ENCODE measurements at regions not wholly inside any gene's neighbourhood (a gene's known extent, or its start where the extent isn't known, plus 50 kb on each side); places are given as distances from the start of the nearest gene placed in this dataset.

DNA sequence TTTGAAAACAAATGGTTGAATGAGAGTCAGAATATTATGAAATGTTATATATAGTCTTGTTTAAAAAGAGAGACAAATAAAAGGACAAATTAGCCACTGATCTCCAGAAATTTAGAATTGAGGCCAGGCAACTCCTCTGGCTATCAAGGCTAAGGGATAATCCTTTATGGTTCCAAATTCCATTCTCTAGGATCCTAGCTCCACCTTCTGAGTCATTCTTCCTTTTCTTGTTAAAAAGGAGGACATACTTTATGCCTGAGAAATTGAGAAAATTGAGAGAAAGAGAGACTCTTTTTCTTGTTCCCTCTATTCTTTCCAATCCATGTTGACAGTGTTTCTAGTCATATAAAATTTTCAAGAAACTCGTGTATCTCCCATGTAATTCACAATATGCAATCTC is 1299.5 kb downstream of the FSTL5 start:
- no peaks in the 10 kb centered on the region for H3K9me3 ChIP-seq (ENCODE audit: control insufficient read depth in 1 of 2, low read length in 2 of 2)
- no peaks in the 10 kb centered on the region for H3K36me3 ChIP-seq (ENCODE audit: control insufficient read depth in 1 of 2, insufficient read depth in 2 of 2, low read length in 2 of 2)
- H3K27ac ChIP-seq (ENCODE audit: low read length) = no peak overlapping the region
- no peaks in the 10 kb centered on the region for H3K4me1 ChIP-seq (ENCODE audit: control insufficient read depth in 1 of 2, insufficient read depth in 2 of 2, low read length in 2 of 2)
- H3K27me3 ChIP-seq (ENCODE audit: low read depth, low read length) = no peaks in the 10 kb centered on the region
- no peak overlapping the region for H3K4me3 ChIP-seq (ENCODE audit: low read depth in 1 of 2, low read length in 2 of 2)

GRCh38 chr4:160869899-160870298 is 1293.9 kb downstream of the FSTL5 start:
- H3K36me3 ChIP-seq (ENCODE audit: control insufficient read depth in 1 of 2, insufficient read depth in 2 of 2, low read length in 2 of 2) = no peaks in the 10 kb centered on the region
- no peaks in the 10 kb centered on the region for H3K27me3 ChIP-seq (ENCODE audit: low read depth, low read length)
- H3K27ac ChIP-seq (ENCODE audit: low read length) = no peak overlapping the region
- no peaks in the 10 kb centered on the region for H3K4me1 ChIP-seq (ENCODE audit: control insufficient read depth in 1 of 2, insufficient read depth in 2 of 2, low read length in 2 of 2)
- no peaks in the 10 kb centered on the region for H3K9me3 ChIP-seq (ENCODE audit: control insufficient read depth in 1 of 2, low read length in 2 of 2)
- no peak overlapping the region for H3K4me3 ChIP-seq (ENCODE audit: low read depth in 1 of 2, low read length in 2 of 2)

DNA sequence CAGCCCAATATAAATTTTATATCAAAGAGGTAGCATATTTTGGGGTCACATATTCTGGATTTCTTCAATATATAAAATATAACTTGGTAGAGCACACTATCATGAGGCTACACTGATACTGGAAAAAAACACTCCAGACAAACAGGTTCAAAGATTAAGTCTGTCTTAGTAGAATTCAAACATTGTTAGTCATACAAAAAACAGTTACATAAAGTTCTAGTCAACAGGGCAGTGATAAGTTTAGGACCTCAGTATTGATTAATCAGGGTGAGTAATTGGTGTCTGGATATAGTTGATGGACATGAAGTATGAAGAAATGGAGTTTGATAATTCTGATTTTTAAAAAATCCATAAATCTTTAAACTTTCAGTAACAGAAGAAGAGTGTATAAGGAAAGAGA is 1291.3 kb downstream of the FSTL5 start:
- no peaks in the 10 kb centered on the region for H3K36me3 ChIP-seq (ENCODE audit: control insufficient read depth in 1 of 2, insufficient read depth in 2 of 2, low read length in 2 of 2)
- H3K9me3 ChIP-seq (ENCODE audit: control insufficient read depth in 1 of 2, low read length in 2 of 2) = no peaks in the 10 kb centered on the region
- H3K4me1 ChIP-seq (ENCODE audit: control insufficient read depth in 1 of 2, insufficient read depth in 2 of 2, low read length in 2 of 2) = no peaks in the 10 kb centered on the region
- H3K27ac ChIP-seq (ENCODE audit: low read length) = no peak overlapping the region
- no peaks in the 10 kb centered on the region for H3K27me3 ChIP-seq (ENCODE audit: low read depth, low read length)
- no peak overlapping the region for H3K4me3 ChIP-seq (ENCODE audit: low read depth in 1 of 2, low read length in 2 of 2)

DNA sequence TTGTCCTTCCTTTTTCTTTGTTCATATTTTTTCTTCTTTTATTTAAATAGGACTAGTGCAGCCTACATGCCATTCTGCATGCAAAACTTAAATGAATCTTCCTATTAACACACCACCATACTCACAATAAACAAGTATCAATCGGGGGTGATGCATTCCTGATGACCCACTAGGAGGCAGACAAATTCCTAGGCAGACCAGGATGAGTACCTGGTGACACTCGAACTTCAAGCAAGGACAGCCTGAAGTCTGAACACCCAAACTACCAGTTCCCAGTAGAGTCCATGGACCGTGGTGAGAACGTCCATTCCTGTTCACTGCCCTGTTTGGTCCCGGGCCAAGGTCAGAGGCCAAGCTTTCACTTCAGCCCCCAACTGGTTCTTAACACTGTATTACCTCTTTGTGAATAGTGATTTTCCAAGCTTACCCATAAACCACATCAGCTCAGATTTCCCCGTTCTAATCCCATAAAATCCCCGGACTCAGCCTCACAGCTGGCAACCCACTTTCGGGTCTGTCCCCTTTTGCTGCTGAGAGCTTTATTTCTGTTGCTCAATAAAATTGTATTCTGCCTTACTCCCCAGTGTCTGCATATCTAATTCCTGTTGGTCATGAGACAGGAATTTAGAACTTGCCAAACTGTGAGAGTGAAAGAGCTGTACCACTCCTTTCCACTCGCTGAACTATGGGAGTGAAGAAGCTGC is 1286.6 kb downstream of the FSTL5 start:
- Histone ChIP-seq H3K27me3 (ENCODE audit: low read depth, low read length) (no peaks in the 10 kb centered on the region), H3K36me3 (ENCODE audit: control insufficient read depth in 1 of 2, insufficient read depth in 2 of 2, low read length in 2 of 2) (no peaks in the 10 kb centered on the region), H3K9me3 (ENCODE audit: control insufficient read depth in 1 of 2, low read length in 2 of 2) (no peaks in the 10 kb centered on the region), H3K27ac (ENCODE audit: low read length) (no peak overlapping the region), H3K4me3 (ENCODE audit: low read depth in 1 of 2, low read length in 2 of 2) (no peak overlapping the region), H3K4me1 (ENCODE audit: control insufficient read depth in 1 of 2, insufficient read depth in 2 of 2, low read length in 2 of 2) (no peaks in the 10 kb centered on the region)

DNA sequence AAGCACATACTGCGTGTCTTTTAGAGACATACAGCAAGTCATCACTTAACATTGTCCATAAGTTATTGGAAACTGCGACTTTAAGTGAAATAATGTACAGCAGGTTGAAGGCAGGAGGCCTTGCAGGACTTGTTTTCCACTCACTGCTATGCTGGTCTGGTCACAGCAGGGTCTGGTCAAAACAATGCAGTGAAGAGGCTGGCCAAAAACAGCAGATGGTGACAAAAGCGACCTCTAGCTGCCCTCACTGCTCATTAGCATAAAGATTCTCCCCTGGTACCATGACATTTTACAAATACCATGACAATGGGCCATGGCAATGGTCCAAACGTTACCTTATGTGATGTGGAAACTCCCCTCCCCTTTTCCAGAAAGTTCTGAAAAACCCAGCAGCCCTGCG is 1283.6 kb downstream of the FSTL5 start:
- no peaks in the 10 kb centered on the region for H3K27me3 ChIP-seq (ENCODE audit: low read depth, low read length)
- no peaks in the 10 kb centered on the region for H3K4me1 ChIP-seq (ENCODE audit: control insufficient read depth in 1 of 2, insufficient read depth in 2 of 2, low read length in 2 of 2)
- no peaks in the 10 kb centered on the region for H3K36me3 ChIP-seq (ENCODE audit: control insufficient read depth in 1 of 2, insufficient read depth in 2 of 2, low read length in 2 of 2)
- H3K9me3 ChIP-seq (ENCODE audit: control insufficient read depth in 1 of 2, low read length in 2 of 2) = no peaks in the 10 kb centered on the region
- no peak overlapping the region for H3K27ac ChIP-seq (ENCODE audit: low read length)
- H3K4me3 ChIP-seq (ENCODE audit: low read depth in 1 of 2, low read length in 2 of 2) = no peak overlapping the region

- H3K27me3 ChIP-seq (ENCODE audit: low read depth, low read length) = no peaks in the 10 kb centered on the region
- no peaks in the 10 kb centered on the region for H3K4me1 ChIP-seq (ENCODE audit: control insufficient read depth in 1 of 2, insufficient read depth in 2 of 2, low read length in 2 of 2)
- H3K4me3 ChIP-seq (ENCODE audit: low read depth in 1 of 2, low read length in 2 of 2) = no peak overlapping the region
- peaks cover 0 to 6% of the 10 kb centered on the region in 2 donors for H3K9me3 ChIP-seq (ENCODE audit: control insufficient read depth in 1 of 2, low read length in 2 of 2)
- H3K27ac ChIP-seq (ENCODE audit: low read length) = no peak overlapping the region
- H3K36me3 ChIP-seq (ENCODE audit: control insufficient read depth in 1 of 2, insufficient read depth in 2 of 2, low read length in 2 of 2) = no peaks in the 10 kb centered on the region
Observed at GRCh38 chr4:160887668-160888067, 1276.1 kb downstream of the FSTL5 start.

GRCh38 chr4:160894128-160894527 is 1269.7 kb downstream of the FSTL5 start:
- no peaks in the 10 kb centered on the region for H3K4me1 ChIP-seq (ENCODE audit: control insufficient read depth in 1 of 2, insufficient read depth in 2 of 2, low read length in 2 of 2)
- no peaks in the 10 kb centered on the region for H3K9me3 ChIP-seq (ENCODE audit: control insufficient read depth in 1 of 2, low read length in 2 of 2)
- H3K36me3 ChIP-seq (ENCODE audit: control insufficient read depth in 1 of 2, insufficient read depth in 2 of 2, low read length in 2 of 2) = no peaks in the 10 kb centered on the region
- no peak overlapping the region for H3K4me3 ChIP-seq (ENCODE audit: low read depth in 1 of 2, low read length in 2 of 2)
- no peak overlapping the region for H3K27ac ChIP-seq (ENCODE audit: low read length)
- no peaks in the 10 kb centered on the region for H3K27me3 ChIP-seq (ENCODE audit: low read depth, low read length)

DNA sequence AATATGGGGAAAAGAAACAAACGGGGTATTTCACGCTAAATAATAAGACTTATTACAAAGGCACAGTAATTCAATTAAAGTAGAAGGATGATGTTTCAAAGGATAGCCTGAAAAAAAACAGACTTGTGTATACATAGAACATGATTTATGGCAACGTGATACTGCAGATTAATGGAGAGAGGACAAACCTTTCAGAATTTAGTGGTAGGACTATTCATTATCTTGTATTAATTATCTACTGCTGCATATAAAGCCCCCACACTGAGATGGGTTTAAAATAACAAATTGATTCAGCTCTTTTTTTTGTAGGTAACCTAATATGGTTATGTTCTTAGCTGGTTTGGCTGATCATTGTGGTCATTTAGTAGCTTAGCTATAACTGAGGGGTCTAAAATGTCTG is 1269.0 kb downstream of the FSTL5 start:
- Histone ChIP-seq H3K4me1 (ENCODE audit: control insufficient read depth in 1 of 2, insufficient read depth in 2 of 2, low read length in 2 of 2) (no peaks in the 10 kb centered on the region), H3K36me3 (ENCODE audit: control insufficient read depth in 1 of 2, insufficient read depth in 2 of 2, low read length in 2 of 2) (no peaks in the 10 kb centered on the region), H3K27ac (ENCODE audit: low read length) (no peak overlapping the region), H3K9me3 (ENCODE audit: control insufficient read depth in 1 of 2, low read length in 2 of 2) (no peaks in the 10 kb centered on the region), H3K27me3 (ENCODE audit: low read depth, low read length) (no peaks in the 10 kb centered on the region), H3K4me3 (ENCODE audit: low read depth in 1 of 2, low read length in 2 of 2) (no peak overlapping the region)

DNA sequence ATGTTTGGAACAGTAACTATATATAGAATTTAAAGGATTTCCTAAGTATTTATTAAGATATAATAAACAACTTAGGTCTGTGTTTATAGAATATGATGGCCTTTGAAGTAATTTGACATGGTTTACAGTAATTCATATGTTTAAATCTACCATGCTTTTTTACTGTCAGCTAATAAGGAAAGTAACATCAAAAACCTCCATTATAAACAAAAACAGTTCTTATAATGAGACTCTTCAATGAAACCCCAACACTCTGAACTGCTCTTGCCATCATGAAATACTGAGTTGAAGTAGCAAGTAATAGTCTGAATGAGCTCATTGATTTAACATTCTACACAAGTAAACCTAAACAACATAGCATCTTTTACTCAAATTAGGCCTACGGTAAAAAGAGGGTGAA is 1236.5 kb downstream of the FSTL5 start:
- H3K27ac ChIP-seq (ENCODE audit: low read length) = no peak overlapping the region
- H3K36me3 ChIP-seq (ENCODE audit: control insufficient read depth in 1 of 2, insufficient read depth in 2 of 2, low read length in 2 of 2) = no peaks in the 10 kb centered on the region
- no peaks in the 10 kb centered on the region for H3K27me3 ChIP-seq (ENCODE audit: low read depth, low read length)
- no peak overlapping the region for H3K4me3 ChIP-seq (ENCODE audit: low read depth in 1 of 2, low read length in 2 of 2)
- no peaks in the 10 kb centered on the region for H3K9me3 ChIP-seq (ENCODE audit: control insufficient read depth in 1 of 2, low read length in 2 of 2)
- H3K4me1 ChIP-seq (ENCODE audit: control insufficient read depth in 1 of 2, insufficient read depth in 2 of 2, low read length in 2 of 2) = no peaks in the 10 kb centered on the region

GRCh38 chr4:160928482-160928881 is 1235.3 kb downstream of the FSTL5 start:
- H3K9me3 ChIP-seq (ENCODE audit: control insufficient read depth in 1 of 2, low read length in 2 of 2) = no peaks in the 10 kb centered on the region
- H3K4me3 ChIP-seq (ENCODE audit: low read depth in 1 of 2, low read length in 2 of 2) = no peak overlapping the region

DNA sequence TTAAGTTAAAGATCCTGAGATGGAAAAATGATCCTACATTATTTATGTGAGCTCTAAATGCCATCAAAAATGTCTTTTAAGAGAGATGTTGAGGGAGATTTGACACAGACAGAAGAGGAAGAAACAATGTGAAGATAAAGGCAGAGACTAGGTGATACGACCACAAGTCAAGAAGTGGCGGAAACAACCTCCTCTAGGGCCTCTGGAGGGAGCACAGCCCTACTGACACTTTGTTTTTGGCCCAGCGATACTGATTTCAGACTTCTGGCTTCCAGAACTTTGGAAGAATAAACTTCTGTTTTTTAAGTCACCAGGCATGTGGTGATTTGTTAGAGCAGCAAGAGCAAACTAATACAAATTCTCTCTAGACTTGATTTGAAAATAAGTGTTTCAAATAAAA is 1216.1 kb downstream of the FSTL5 start:
- Histone ChIP-seq H3K4me3 (ENCODE audit: low read depth in 1 of 2, low read length in 2 of 2) (no peak overlapping the region), H3K27me3 (ENCODE audit: low read depth, low read length) (no peaks in the 10 kb centered on the region), H3K27ac (ENCODE audit: low read length) (no peak overlapping the region), H3K36me3 (ENCODE audit: control insufficient read depth in 1 of 2, insufficient read depth in 2 of 2, low read length in 2 of 2) (no peaks in the 10 kb centered on the region), H3K9me3 (ENCODE audit: control insufficient read depth in 1 of 2, low read length in 2 of 2) (peaks cover 0 to 3% of the 10 kb centered on the region in 2 donors), H3K4me1 (ENCODE audit: control insufficient read depth in 1 of 2, insufficient read depth in 2 of 2, low read length in 2 of 2) (no peaks in the 10 kb centered on the region)

More at GRCh38 chr4:160928482-160928881, 1235.3 kb downstream of the FSTL5 start:
- H3K4me1 ChIP-seq (ENCODE audit: control insufficient read depth in 1 of 2, insufficient read depth in 2 of 2, low read length in 2 of 2) = no peaks in the 10 kb centered on the region
- no peak overlapping the region for H3K27ac ChIP-seq (ENCODE audit: low read length)
- H3K27me3 ChIP-seq (ENCODE audit: low read depth, low read length) = no peaks in the 10 kb centered on the region
- H3K36me3 ChIP-seq (ENCODE audit: control insufficient read depth in 1 of 2, insufficient read depth in 2 of 2, low read length in 2 of 2) = no peaks in the 10 kb centered on the region

GRCh38 chr4:160956875-160957274 is 1206.9 kb downstream of the FSTL5 start:
- no peak overlapping the region for H3K4me3 ChIP-seq (ENCODE audit: low read depth in 1 of 2, low read length in 2 of 2)
- no peaks in the 10 kb centered on the region for H3K4me1 ChIP-seq (ENCODE audit: control insufficient read depth in 1 of 2, insufficient read depth in 2 of 2, low read length in 2 of 2)
- H3K9me3 ChIP-seq (ENCODE audit: control insufficient read depth in 1 of 2, low read length in 2 of 2) = no peaks in the 10 kb centered on the region
- no peak overlapping the region for H3K27ac ChIP-seq (ENCODE audit: low read length)
- no peaks in the 10 kb centered on the region for H3K36me3 ChIP-seq (ENCODE audit: control insufficient read depth in 1 of 2, insufficient read depth in 2 of 2, low read length in 2 of 2)
- H3K27me3 ChIP-seq (ENCODE audit: low read depth, low read length) = no peaks in the 10 kb centered on the region
